T-cell (primary cell): ENCODE measurements at regions not wholly inside any gene's neighbourhood (a gene's known extent, or its start where the extent isn't known, plus 50 kb on each side); places are given as distances from the start of the nearest gene placed in this dataset.
A peak's percentile ranks its signal among the peaks of the same experiment; 100 is the strongest.

Experiments used
- ATAC-seq, 4 experiments: fragments of 200-7000 bp in 3 of 4; fragments of 150-1000 bp in 1 of 4; cut with Tn5 transposase; replicated peaks in 1 of 4; 1 replicate in 3 of 4; 2 replicates in 1 of 4; pipeline ENCODE4 v1.10.0; 2021; ENCODE audit warnings: moderate library complexity in 3 of 4, mild to moderate bottlenecking in 2 of 4, moderate number of reproducible peaks in 1 of 4
- CTCF ChIA-PET, 2 donors: fragments of 300-600 bp; sonication (Branson Sonifier 250); formaldehyde crosslinking; loops; one replicate each; lab custom pipeline; 2022; ENCODE audit warnings: antibody characterized with exemption in 2 of 2; lab: Charles Lee
- POLR2A ChIA-PET, 2 donors: fragments of 300-600 bp; sonication (Branson Sonifier 250); formaldehyde crosslinking; loops; one replicate each; lab custom pipeline; 2022; ENCODE audit warnings: antibody characterized with exemption in 2 of 2; lab: Charles Lee
- DNase-seq, 35 experiments: peaks; one replicate each; pipeline versions ENCODE4 v3.0.0 to v3.0.0-alpha.2; 2013 to 2023
- H3K27ac ChIP-seq: one replicate; pipeline ENCODE4 v1.5.1; 2013; ENCODE audit warnings: low read length
- H3K27me3 ChIP-seq, 2 experiments: replicated peaks in 1 of 2; 1 replicate in 1 of 2; 2 replicates in 1 of 2; pipeline versions ENCODE4 v1.6.1 to v1.7.0; 2013; ENCODE audit warnings: low read length in 1 of 2, mixed read lengths in 1 of 2; ENCODE audit not compliant: control insufficient read depth in 2 of 2, insufficient read depth in 2 of 2; ENCODE audit errors: extremely low read depth in 1 of 2
- H3K36me3 ChIP-seq, 2 donors: 1 replicate in 1 of 2; 2 replicates in 1 of 2; pipeline versions ENCODE4 v1.6.1 to v1.7.0; 2013; ENCODE audit warnings: low read length in 1 of 2; ENCODE audit not compliant: control insufficient read depth in 2 of 2, insufficient read depth in 1 of 2; ENCODE audit errors: extremely low read depth in 1 of 2
- H3K4me1 ChIP-seq, 2 experiments: 1 replicate in 1 of 2; 2 replicates in 1 of 2; pipeline versions ENCODE4 v1.6.1 to v1.7.0; 2013; ENCODE audit warnings: low read length in 2 of 2, mixed read lengths in 1 of 2; ENCODE audit not compliant: insufficient read depth in 2 of 2, control insufficient read depth in 1 of 2; ENCODE audit errors: extremely low read depth in 1 of 2
- H3K4me3 ChIP-seq, 2 donors: 1 replicate in 1 of 2; 2 replicates in 1 of 2; pipeline versions ENCODE4 v1.5.1 to v1.7.0; 2013; ENCODE audit warnings: mild to moderate bottlenecking in 2 of 2, low read length in 1 of 2, moderate library complexity in 1 of 2; ENCODE audit not compliant: control insufficient read depth in 1 of 2; ENCODE audit errors: extremely low read depth in 1 of 2
- H3K9me3 ChIP-seq: 2 replicates; pipeline ENCODE4 v1.7.0; 2013
- H3K27ac Mint-ChIP-seq, 2 donors: one replicate each; pipeline ENCODE4 v1.8.0; 2020 to 2021; ENCODE audit warnings: mild to moderate bottlenecking in 2 of 2, mixed read lengths in 2 of 2
- H3K27me3 Mint-ChIP-seq, 2 donors: one replicate each; pipeline ENCODE4 v1.8.0; 2021 to 2022; ENCODE audit warnings: mixed read lengths in 2 of 2
- H3K36me3 Mint-ChIP-seq: one replicate; pipeline ENCODE4 v1.8.0; 2021; ENCODE audit warnings: mixed read lengths
- H3K4me1 Mint-ChIP-seq, 3 donors: one replicate each; pipeline ENCODE4 v1.8.0; 2020 to 2022; ENCODE audit warnings: mixed read lengths in 3 of 3, mild to moderate bottlenecking in 1 of 3
- H3K4me3 Mint-ChIP-seq, 3 donors: one replicate each; pipeline ENCODE4 v1.8.0; 2020 to 2022; ENCODE audit warnings: mild to moderate bottlenecking in 3 of 3, mixed read lengths in 3 of 3, moderate library complexity in 3 of 3
- H3K9me3 Mint-ChIP-seq, 3 donors: one replicate each; pipeline ENCODE4 v1.8.0; 2020 to 2022; ENCODE audit warnings: mixed read lengths in 3 of 3
- WGBS: methylation state at CpG from one replicate; pipeline ENCODE4 v1.1.5; 2013; ENCODE audit warnings: missing lambda C conversion rate; ENCODE audit not compliant: insufficient coverage; 5-methylcytosine and 5-hydroxymethylcytosine counted together

DNA sequence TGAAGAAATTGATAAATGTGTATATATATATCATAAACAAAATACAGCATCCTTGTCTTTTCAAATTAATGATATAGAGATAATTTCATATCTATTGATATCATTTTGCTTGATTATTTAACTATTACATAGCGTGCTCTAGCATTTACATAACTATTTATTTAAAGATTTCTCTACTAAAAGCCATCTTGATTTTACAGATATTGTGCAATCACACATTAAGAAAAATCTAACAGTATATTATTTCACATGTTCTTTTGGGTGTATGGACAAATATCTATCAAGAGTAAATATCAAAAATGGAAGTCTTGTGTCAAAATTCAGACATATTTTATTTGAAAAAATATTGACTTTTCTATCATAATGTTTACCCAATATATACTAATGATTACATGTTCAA, 966.8 kb downstream of the SLITRK5 start:
- ATAC-seq (no peak), DNase-seq (no peak)
- Histone ChIP-seq H3K9me3 (no peaks in the 10 kb centered on the region), H3K27me3 (no peaks in the 10 kb centered on the region), H3K27ac (no peak overlapping the region), H3K4me3 (no peak overlapping the region), H3K36me3 (no peaks in the 10 kb centered on the region), H3K4me1 (no peaks in the 10 kb centered on the region)
- POLR2A ChIA-PET = no interaction called here
- CTCF ChIA-PET = no interaction called here
- H3K27me3 Mint-ChIP-seq = no peaks in the 10 kb centered on the region
- H3K4me3 Mint-ChIP-seq = no peak overlapping the region
- H3K4me1 Mint-ChIP-seq = no peaks in the 10 kb centered on the region
- peaks cover 1 to 17% (median 15%) of the 10 kb centered on the region in 3 donors for H3K9me3 Mint-ChIP-seq
- WGBS = no CpG with 5 or more reads among the region's 1 CpG
- H3K36me3 Mint-ChIP-seq = no peaks in the 10 kb centered on the region
- no peak overlapping the region for H3K27ac Mint-ChIP-seq

DNA sequence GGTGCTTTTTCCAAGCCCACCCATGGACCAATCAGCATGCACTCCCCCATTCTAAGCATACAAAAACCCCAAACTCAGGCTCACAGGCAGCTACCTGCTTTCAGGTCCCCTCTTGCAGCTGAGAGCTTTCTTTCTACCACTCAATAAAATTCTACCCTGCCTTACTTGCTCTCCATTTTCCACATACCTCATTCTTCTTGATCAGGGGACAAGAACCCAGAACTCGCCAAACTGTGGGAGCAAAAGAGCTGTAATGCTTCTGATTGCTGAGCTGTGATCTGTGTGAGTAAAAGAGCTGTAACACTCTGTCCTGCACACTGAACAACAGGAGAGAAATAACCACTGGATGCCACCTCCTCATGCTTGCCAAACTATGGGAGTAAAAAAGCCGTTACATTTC, 972.1 kb downstream of the SLITRK5 start:
- H3K4me1 Mint-ChIP-seq = no peaks in the 10 kb centered on the region
- CTCF ChIA-PET = no interaction called here
- no CpG with 5 or more reads among the region's 2 CpGs for WGBS

DNA sequence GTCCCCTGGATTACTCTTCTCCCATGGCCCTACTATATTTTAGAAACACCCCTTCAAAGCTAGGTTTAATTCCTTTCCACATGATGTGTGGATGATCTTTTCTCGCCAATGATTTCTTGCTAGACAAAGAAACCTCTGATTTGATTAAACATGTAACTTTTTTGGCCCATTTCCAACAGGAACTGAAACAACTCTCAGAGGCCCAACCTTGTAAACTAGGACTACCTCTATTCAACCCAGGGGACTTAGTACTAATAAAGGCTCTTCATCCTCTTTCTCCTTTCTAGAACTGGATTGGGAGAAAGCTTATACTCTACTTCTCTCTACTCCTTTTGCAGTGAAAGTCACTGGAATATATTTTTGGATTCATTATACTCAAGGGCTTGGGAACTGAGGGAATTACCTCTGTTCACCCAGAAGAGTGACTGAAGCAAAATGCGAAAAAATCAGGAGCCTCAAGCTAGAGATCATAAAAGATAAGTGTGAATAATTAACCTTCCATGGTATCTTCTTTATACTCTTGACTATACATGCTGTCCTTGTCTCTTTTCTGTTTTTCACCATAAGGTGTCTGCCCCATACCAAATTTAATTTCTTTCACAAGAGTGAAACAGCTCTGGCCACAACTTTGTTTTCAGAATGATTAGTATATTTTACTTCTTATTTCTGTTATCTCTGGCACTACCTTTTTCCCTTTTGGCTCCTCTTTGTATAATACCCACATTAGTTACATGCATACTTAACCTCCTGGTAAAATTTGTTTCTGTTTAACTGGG, 977.6 kb downstream of the SLITRK5 start:
- H3K27me3 ChIP-seq = no peaks in the 10 kb centered on the region
- Mint-ChIP-seq H3K36me3 (no peaks in the 10 kb centered on the region), H3K4me1 (peaks cover 0 to 26% (median 5%) of the 10 kb centered on the region in 3 donors), H3K27ac (peak overlapping the region in 1 of 2 donors; percentile 18), H3K27me3 (no peaks in the 10 kb centered on the region), H3K9me3 (peaks cover 7 to 42% (median 21%) of the 10 kb centered on the region in 3 donors), H3K4me3 (no peak overlapping the region)
- no peaks in the 10 kb centered on the region for H3K9me3 ChIP-seq
- WGBS = no CpG with 5 or more reads among the region's 2 CpGs
- no peak overlapping the region for H3K4me3 ChIP-seq
- H3K27ac ChIP-seq = no peak overlapping the region
- H3K4me1 ChIP-seq = no peaks in the 10 kb centered on the region
- H3K36me3 ChIP-seq = no peaks in the 10 kb centered on the region
- POLR2A ChIA-PET = no interaction called here
- CTCF ChIA-PET = interaction anchor here in 1 of 2 donors (0.6 kb wide), 1 partner anchor 1589 kb away, joined by 7 read pairs; no protein-coding TSS in a partner anchor
- no peak for DNase-seq
- ATAC-seq = no peak

More for the DNA sequence above, 972.1 kb downstream of the SLITRK5 start:
- Mint-ChIP-seq H3K4me3 (no peak overlapping the region), H3K9me3 (peaks cover 21 to 27% (median 25%) of the 10 kb centered on the region in 3 donors), H3K36me3 (no peaks in the 10 kb centered on the region), H3K27ac (no peak overlapping the region), H3K27me3 (no peaks in the 10 kb centered on the region)
- H3K27ac ChIP-seq = no peak overlapping the region
- no peak overlapping the region for H3K4me3 ChIP-seq
- no peaks in the 10 kb centered on the region for H3K9me3 ChIP-seq
- no peaks in the 10 kb centered on the region for H3K4me1 ChIP-seq
- POLR2A ChIA-PET = no interaction called here
- no peaks in the 10 kb centered on the region for H3K36me3 ChIP-seq
- no peaks in the 10 kb centered on the region for H3K27me3 ChIP-seq
- DNase-seq (no peak), ATAC-seq (no peak)

- peak overlapping the region in 1 of 2 donors; percentile 73 for H3K27ac Mint-ChIP-seq
- ChIA-PET CTCF (no interaction called here), POLR2A (no interaction called here)
- no peaks in the 10 kb centered on the region for H3K36me3 ChIP-seq
- no peaks in the 10 kb centered on the region for H3K9me3 ChIP-seq
- WGBS = no CpG with 5 or more reads among the region's 4 CpGs
- H3K27ac ChIP-seq = no peak overlapping the region
- H3K4me3 Mint-ChIP-seq = no peak overlapping the region
- no peak overlapping the region for H3K4me3 ChIP-seq
- peaks cover 7 to 41% (median 16%) of the 10 kb centered on the region in 3 donors for H3K9me3 Mint-ChIP-seq
- no peaks in the 10 kb centered on the region for H3K36me3 Mint-ChIP-seq
- H3K27me3 ChIP-seq = no peaks in the 10 kb centered on the region
- H3K4me1 ChIP-seq = no peaks in the 10 kb centered on the region
- no peaks in the 10 kb centered on the region for H3K27me3 Mint-ChIP-seq
- DNase-seq (no peak), ATAC-seq (peak in 1 of 4 experiments; percentile 53)
- peaks cover 0 to 26% (median 5%) of the 10 kb centered on the region in 3 donors for H3K4me1 Mint-ChIP-seq
These were observed 978.7 kb downstream of the SLITRK5 start for GRCh38 chr13:88649855-88650254.

- no peaks in the 10 kb centered on the region for H3K27me3 Mint-ChIP-seq
- 80% methylated on average over 1 of the region's 5 CpGs for WGBS
- H3K4me3 Mint-ChIP-seq = no peak overlapping the region
- Histone ChIP-seq H3K27ac (no peak overlapping the region), H3K4me1 (no peaks in the 10 kb centered on the region), H3K36me3 (no peaks in the 10 kb centered on the region), H3K4me3 (no peak overlapping the region), H3K27me3 (no peaks in the 10 kb centered on the region), H3K9me3 (no peaks in the 10 kb centered on the region)
- DNase-seq = no peak
- no peak overlapping the region for H3K27ac Mint-ChIP-seq
- H3K9me3 Mint-ChIP-seq = peaks cover 7 to 35% (median 10%) of the 10 kb centered on the region in 3 donors
- POLR2A ChIA-PET = interaction anchor here in 1 of 2 donors (0.5 kb wide), 1 partner anchor 26 kb away, joined by 3 read pairs; no protein-coding TSS in a partner anchor
- no peaks in the 10 kb centered on the region for H3K36me3 Mint-ChIP-seq
- peaks cover 0 to 26% (median 5%) of the 10 kb centered on the region in 3 donors for H3K4me1 Mint-ChIP-seq
- CTCF ChIA-PET = no interaction called here
- ATAC-seq = no peak
These were observed 980.4 kb downstream of the SLITRK5 start for GRCh38 chr13:88651531-88651930.

- no peaks in the 10 kb centered on the region for H3K9me3 ChIP-seq
- Mint-ChIP-seq H3K4me3 (no peak overlapping the region), H3K36me3 (no peaks in the 10 kb centered on the region), H3K9me3 (peaks cover 5 to 18% (median 13%) of the 10 kb centered on the region in 3 donors), H3K27ac (no peak overlapping the region), H3K4me1 (peaks cover 0 to 14% (median 0%) of the 10 kb centered on the region in 3 donors), H3K27me3 (no peaks in the 10 kb centered on the region)
- DNase-seq = no peak
- H3K36me3 ChIP-seq = no peaks in the 10 kb centered on the region
- no peak overlapping the region for H3K27ac ChIP-seq
- H3K4me3 ChIP-seq = no peak overlapping the region
- H3K27me3 ChIP-seq = no peaks in the 10 kb centered on the region
- POLR2A ChIA-PET = no interaction called here
- H3K4me1 ChIP-seq = no peaks in the 10 kb centered on the region
- CTCF ChIA-PET = no interaction called here
- 59% methylated on average over 3 of the region's 6 CpGs for WGBS
- no peak for ATAC-seq
These were observed 985.6 kb downstream of the SLITRK5 start for GRCh38 chr13:88656751-88657150.
